ENCODE measurements at regions not wholly inside any gene's neighbourhood (a gene's known extent, or its start where the extent isn't known, plus 50 kb on each side); places are given as distances from the start of the nearest gene placed in this dataset.

DNA sequence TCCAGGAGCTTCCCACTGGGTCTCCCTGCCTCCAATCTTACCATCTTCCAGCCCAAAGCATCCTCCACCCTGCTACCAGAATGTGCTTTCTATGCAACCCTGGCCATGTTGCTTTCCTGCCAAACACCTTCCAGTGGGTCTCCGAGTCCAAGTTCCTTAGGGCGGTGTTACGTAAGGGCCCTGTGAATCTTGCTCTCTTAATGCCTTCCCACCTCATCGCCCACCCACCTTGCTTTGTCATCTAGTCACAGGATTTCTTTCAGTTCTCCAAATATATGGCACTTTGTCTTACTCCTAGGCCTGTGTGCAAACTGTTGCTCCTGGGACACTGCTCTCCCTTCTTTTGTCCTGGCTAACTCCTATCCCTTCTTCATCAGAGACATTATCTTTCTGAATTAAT lies 344.5 kb downstream of the RPS24 start:
- DNase-seq, result no peak
- Histone ChIP-seq H3K4me3 (ENCODE audit: control extremely low read depth in 1 of 5, extremely low read depth in 1 of 5, insufficient read depth in 1 of 5, low read depth in 2 of 5, low read length in 4 of 5) (no peak overlapping the region), H4K20me1 (ENCODE audit: control insufficient read depth, insufficient read depth, low read length, poor library complexity, severe bottlenecking) (no peaks in the 10 kb centered on the region), H3K4me1 (ENCODE audit: control insufficient read depth in 2 of 2, insufficient read depth in 2 of 2, low read length in 2 of 2) (no peaks in the 10 kb centered on the region), H3K36me3 (replicated peaks in 1 of 2; ENCODE audit: control extremely low read depth in 1 of 2, control insufficient read depth in 1 of 2, extremely low read depth in 1 of 2, insufficient read depth in 2 of 2, low read length in 1 of 2) (no peaks in the 10 kb centered on the region), H2AFZ (ENCODE audit: insufficient read depth, low read depth, low read length, poor library complexity, severe bottlenecking) (no peak overlapping the region), H3K27me3 (replicated peaks in 1 of 4; ENCODE audit: control extremely low read depth in 1 of 4, control insufficient read depth in 3 of 4, insufficient read depth in 4 of 4, low read length in 3 of 4) (peaks cover 0 to 2% (median 0%) of the 10 kb centered on the region in 4 experiments), H3K9me3 (ENCODE audit: control extremely low read depth in 1 of 3, control insufficient read depth in 2 of 3, insufficient read depth in 1 of 3, low read length in 2 of 3) (peaks cover 0 to 7% (median 0%) of the 10 kb centered on the region in 3 donors), H3K27ac (ENCODE audit: low read length in 2 of 2) (no peak overlapping the region), H3K79me2 (ENCODE audit: control insufficient read depth, insufficient read depth, low read length) (no peaks in the 10 kb centered on the region), H3K9ac (ENCODE audit: low read length) (no peak overlapping the region), H3K4me2 (replicated peaks; ENCODE audit: low read depth, low read length, poor library complexity, severe bottlenecking) (no peak overlapping the region)
- H3K27ac Mint-ChIP-seq, result no peak overlapping the region
- intact Hi-C loops (cut with micrococcal nuclease), result no loop called here
- peaks cover 6% of the 10 kb centered on the region for H3K27me3 Mint-ChIP-seq
- POLR2A ChIA-PET, result no interaction called here
- H3K4me1 Mint-ChIP-seq, result no peaks in the 10 kb centered on the region
- CTCF ChIA-PET, result no interaction called here
- WGBS (ENCODE audit: insufficient coverage), result 94% methylated on average over 4 of the region's 4 CpGs
- no peak for ATAC-seq (ENCODE audit: low read depth)
- TF ChIP-seq EZH2 (IDR thresholded peaks at IDR 0.05; ENCODE audit: borderline replicate concordance, insufficient read depth, low read depth, low read length, poor library complexity, severe bottlenecking), result no peak
- TF ChIP-seq, protein P1, sequence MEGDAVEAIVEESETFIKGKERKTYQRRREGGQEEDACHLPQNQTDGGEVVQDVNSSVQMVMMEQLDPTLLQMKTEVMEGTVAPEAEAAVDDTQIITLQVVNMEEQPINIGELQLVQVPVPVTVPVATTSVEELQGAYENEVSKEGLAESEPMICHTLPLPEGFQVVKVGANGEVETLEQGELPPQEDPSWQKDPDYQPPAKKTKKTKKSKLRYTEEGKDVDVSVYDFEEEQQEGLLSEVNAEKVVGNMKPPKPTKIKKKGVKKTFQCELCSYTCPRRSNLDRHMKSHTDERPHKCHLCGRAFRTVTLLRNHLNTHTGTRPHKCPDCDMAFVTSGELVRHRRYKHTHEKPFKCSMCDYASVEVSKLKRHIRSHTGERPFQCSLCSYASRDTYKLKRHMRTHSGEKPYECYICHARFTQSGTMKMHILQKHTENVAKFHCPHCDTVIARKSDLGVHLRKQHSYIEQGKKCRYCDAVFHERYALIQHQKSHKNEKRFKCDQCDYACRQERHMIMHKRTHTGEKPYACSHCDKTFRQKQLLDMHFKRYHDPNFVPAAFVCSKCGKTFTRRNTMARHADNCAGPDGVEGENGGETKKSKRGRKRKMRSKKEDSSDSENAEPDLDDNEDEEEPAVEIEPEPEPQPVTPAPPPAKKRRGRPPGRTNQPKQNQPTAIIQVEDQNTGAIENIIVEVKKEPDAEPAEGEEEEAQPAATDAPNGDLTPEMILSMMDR (IDR thresholded peaks at IDR 0.05), result no peak
- no peak overlapping the region for H3K4me3 Mint-ChIP-seq
- H3K9me3 Mint-ChIP-seq (ENCODE audit: insufficient read depth), result peaks cover 8% of the 10 kb centered on the region

DNA sequence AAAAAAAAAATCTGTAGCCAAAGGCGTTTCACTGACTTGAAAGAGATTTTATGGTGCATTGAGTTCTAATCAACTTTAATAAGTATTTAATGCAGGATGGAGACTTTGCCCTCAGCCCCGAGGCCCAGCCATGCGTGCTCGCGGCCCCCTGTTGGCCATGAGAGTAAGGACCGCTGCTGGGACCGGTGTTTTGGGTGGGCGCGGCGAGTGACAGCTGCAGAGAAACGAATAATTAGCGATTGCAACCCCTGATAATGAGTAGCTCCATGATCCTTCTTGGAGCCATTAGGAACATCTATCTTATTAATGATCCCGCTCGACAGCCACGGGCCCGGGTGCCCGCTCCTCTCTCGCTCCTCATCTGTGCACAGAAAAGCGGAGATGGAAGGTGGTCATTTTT lies 347.4 kb downstream of the RPS24 start:
- no peak overlapping the region for H3K4me2 ChIP-seq (replicated peaks; ENCODE audit: low read depth, low read length, poor library complexity, severe bottlenecking)
- ChIA-PET POLR2A (no interaction called here), CTCF (no interaction called here)
- DNase-seq, result no peak
- H3K4me1 ChIP-seq (ENCODE audit: control insufficient read depth in 2 of 2, insufficient read depth in 2 of 2, low read length in 2 of 2), result no peaks in the 10 kb centered on the region
- no peaks in the 10 kb centered on the region for H3K36me3 ChIP-seq (replicated peaks in 1 of 2; ENCODE audit: control extremely low read depth in 1 of 2, control insufficient read depth in 1 of 2, extremely low read depth in 1 of 2, insufficient read depth in 2 of 2, low read length in 1 of 2)
- H3K79me2 ChIP-seq (ENCODE audit: control insufficient read depth, insufficient read depth, low read length), result no peaks in the 10 kb centered on the region
- H3K27me3 ChIP-seq (replicated peaks in 1 of 4; ENCODE audit: control extremely low read depth in 1 of 4, control insufficient read depth in 3 of 4, insufficient read depth in 4 of 4, low read length in 3 of 4), result peaks cover 0 to 2% (median 0%) of the 10 kb centered on the region in 4 experiments
- Mint-ChIP-seq H3K27ac (no peak overlapping the region), H3K4me3 (no peak overlapping the region), H3K4me1 (no peaks in the 10 kb centered on the region), H3K27me3 (peaks cover 6% of the 10 kb centered on the region), H3K9me3 (ENCODE audit: insufficient read depth) (peaks cover 8% of the 10 kb centered on the region)
- H3K9ac ChIP-seq (ENCODE audit: low read length), result no peak overlapping the region
- intact Hi-C loops (cut with micrococcal nuclease), result no loop called here
- H2AFZ ChIP-seq (ENCODE audit: insufficient read depth, low read depth, low read length, poor library complexity, severe bottlenecking), result no peak overlapping the region
- H4K20me1 ChIP-seq (ENCODE audit: control insufficient read depth, insufficient read depth, low read length, poor library complexity, severe bottlenecking), result no peaks in the 10 kb centered on the region
- no peak for ATAC-seq (ENCODE audit: low read depth)
- WGBS (ENCODE audit: insufficient coverage), result 66% methylated on average over 15 of the region's 19 CpGs
- H3K9me3 ChIP-seq (ENCODE audit: control extremely low read depth in 1 of 3, control insufficient read depth in 2 of 3, insufficient read depth in 1 of 3, low read length in 2 of 3), result peaks cover 0 to 7% (median 0%) of the 10 kb centered on the region in 3 donors
- no peak for TF ChIP-seq EZH2 (IDR thresholded peaks at IDR 0.05; ENCODE audit: borderline replicate concordance, insufficient read depth, low read depth, low read length, poor library complexity, severe bottlenecking)
- TF ChIP-seq, protein P1 (IDR thresholded peaks at IDR 0.05), result no peak
- H3K4me3 ChIP-seq (ENCODE audit: control extremely low read depth in 1 of 5, extremely low read depth in 1 of 5, insufficient read depth in 1 of 5, low read depth in 2 of 5, low read length in 4 of 5), result no peak overlapping the region
- H3K27ac ChIP-seq (ENCODE audit: low read length in 2 of 2), result no peak overlapping the region
